ENCODE measurements at regions not wholly inside any gene's neighbourhood (a gene's known extent, or its start where the extent isn't known, plus 50 kb on each side); places are given as distances from the start of the nearest gene placed in this dataset.

DNA sequence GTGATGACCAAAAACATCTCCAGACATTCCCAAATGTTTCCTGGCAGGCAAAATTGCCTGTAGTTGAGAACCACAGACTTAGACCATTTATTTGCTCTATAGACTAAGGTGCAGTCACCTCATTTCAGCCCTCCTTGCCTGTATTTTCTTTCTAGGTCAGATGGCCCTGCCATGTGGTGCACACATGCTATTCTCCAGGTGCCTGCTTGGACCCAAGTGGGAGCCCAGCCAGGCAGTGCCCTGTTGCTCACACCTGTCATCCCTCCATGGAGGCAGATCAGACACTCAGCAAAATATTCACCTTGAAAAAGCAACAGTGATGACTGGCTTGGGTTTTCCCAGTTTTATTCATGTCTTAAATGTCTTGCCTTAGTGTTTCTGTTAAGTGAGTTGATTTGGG lies 311.4 kb downstream of the TFAP2C start:
- H3K4me3 ChIP-seq (ENCODE audit: low read depth in 1 of 2, low read length in 1 of 2) = no peak overlapping the region
- no peaks in the 10 kb centered on the region for H3K36me3 ChIP-seq
- H3K27me3 ChIP-seq = peaks cover 4% of the 10 kb centered on the region
- TF ChIP-seq, protein P1, sequence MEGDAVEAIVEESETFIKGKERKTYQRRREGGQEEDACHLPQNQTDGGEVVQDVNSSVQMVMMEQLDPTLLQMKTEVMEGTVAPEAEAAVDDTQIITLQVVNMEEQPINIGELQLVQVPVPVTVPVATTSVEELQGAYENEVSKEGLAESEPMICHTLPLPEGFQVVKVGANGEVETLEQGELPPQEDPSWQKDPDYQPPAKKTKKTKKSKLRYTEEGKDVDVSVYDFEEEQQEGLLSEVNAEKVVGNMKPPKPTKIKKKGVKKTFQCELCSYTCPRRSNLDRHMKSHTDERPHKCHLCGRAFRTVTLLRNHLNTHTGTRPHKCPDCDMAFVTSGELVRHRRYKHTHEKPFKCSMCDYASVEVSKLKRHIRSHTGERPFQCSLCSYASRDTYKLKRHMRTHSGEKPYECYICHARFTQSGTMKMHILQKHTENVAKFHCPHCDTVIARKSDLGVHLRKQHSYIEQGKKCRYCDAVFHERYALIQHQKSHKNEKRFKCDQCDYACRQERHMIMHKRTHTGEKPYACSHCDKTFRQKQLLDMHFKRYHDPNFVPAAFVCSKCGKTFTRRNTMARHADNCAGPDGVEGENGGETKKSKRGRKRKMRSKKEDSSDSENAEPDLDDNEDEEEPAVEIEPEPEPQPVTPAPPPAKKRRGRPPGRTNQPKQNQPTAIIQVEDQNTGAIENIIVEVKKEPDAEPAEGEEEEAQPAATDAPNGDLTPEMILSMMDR (IDR thresholded peaks at IDR 0.05) = no peak
- H3K27ac ChIP-seq = no peak overlapping the region
- no peaks in the 10 kb centered on the region for H3K4me1 ChIP-seq (ENCODE audit: control insufficient read depth in 1 of 2, insufficient read depth in 1 of 2, low read depth in 1 of 2, low read length in 1 of 2)
- no peaks in the 10 kb centered on the region for H3K9me3 ChIP-seq

DNA sequence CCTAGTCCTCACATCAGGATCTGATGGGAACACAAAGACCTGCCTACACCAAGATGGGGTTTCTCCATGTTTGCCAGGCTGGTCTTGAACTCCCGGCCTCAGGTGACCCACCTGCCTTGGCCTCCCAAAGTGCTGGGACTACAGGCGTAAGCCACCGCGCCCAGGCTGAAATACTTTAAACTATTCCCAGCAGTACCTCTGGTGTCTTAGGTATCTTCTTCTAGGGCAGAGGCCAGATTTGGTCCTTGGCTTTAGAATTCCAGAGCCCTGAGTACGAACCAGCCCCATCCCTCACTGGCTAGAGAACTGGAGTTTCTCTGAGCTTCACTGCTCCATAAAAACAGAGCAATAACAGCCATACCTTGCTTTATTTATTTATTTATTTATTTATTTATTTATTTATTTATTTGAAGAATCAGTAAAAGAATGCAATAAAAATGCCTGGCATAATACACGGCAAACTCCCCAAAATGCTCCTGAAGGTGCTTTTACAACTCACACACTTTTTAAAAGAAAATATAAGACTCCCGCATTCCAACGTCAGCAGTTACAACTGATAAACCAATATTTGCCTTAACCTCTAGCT lies 312.1 kb downstream of the TFAP2C start:
- Histone ChIP-seq H3K27me3 (peaks cover 4% of the 10 kb centered on the region), H3K4me1 (ENCODE audit: control insufficient read depth in 1 of 2, insufficient read depth in 1 of 2, low read depth in 1 of 2, low read length in 1 of 2) (no peaks in the 10 kb centered on the region), H3K4me3 (ENCODE audit: low read depth in 1 of 2, low read length in 1 of 2) (no peak overlapping the region), H3K27ac (no peak overlapping the region), H3K9me3 (no peaks in the 10 kb centered on the region), H3K36me3 (no peaks in the 10 kb centered on the region)
- TF ChIP-seq, protein P1 (IDR thresholded peaks at IDR 0.05) = no peak

DNA sequence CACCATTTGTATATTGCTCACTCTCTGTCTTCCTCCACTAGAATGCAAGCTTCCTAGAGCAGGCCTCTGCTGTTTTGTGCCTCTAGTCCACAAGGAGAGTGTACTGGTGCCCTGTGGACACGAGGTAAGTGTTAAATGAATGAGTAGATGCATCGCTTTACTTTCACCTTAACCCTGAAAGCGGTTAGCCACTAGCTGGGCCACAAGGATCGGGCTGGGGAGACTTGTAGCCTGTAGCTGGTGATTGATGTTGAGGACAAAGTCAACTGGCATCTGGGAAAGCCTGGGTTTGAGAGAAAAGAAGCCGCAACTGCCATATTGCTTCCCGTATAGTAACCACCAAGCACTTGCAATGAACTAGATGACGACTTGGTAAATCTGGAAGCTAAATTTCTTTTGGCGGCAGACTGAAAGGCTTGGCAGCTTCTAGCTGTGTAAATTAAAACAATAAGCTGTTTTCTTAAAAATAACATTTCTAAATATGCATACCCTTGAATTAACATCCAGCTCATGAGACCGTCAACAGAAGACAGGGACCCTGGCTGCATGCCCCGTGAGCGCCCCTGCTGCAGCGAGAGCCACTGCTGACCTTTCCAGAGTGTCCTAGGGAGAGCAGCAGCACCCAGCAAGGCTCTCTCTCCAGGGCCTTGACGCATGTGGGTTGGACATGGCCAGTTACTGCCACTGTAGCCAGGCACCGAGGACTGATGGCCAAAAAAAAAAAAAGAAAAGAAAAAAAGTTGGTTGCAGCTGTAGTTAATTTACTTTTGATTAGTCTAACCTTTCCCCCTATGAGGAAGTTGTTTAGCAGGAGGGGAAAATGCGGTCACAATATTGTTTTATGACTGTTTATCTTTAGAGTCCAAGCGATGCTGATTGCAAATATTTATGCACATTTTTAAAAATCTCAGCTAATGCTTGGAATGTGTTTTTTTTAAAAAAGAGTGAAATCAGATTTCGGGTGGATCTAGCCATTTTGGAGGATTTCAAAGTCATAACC lies 315.1 kb downstream of the TFAP2C start:
- H3K27me3 ChIP-seq = peaks cover 11% of the 10 kb centered on the region
- H3K27ac ChIP-seq = no peak overlapping the region
- TF ChIP-seq, protein P1 (IDR thresholded peaks at IDR 0.05) = no peak
- no peaks in the 10 kb centered on the region for H3K36me3 ChIP-seq
- H3K9me3 ChIP-seq = no peaks in the 10 kb centered on the region
- no peaks in the 10 kb centered on the region for H3K4me1 ChIP-seq (ENCODE audit: control insufficient read depth in 1 of 2, insufficient read depth in 1 of 2, low read depth in 1 of 2, low read length in 1 of 2)
- H3K4me3 ChIP-seq (ENCODE audit: low read depth in 1 of 2, low read length in 1 of 2) = no peak overlapping the region

DNA sequence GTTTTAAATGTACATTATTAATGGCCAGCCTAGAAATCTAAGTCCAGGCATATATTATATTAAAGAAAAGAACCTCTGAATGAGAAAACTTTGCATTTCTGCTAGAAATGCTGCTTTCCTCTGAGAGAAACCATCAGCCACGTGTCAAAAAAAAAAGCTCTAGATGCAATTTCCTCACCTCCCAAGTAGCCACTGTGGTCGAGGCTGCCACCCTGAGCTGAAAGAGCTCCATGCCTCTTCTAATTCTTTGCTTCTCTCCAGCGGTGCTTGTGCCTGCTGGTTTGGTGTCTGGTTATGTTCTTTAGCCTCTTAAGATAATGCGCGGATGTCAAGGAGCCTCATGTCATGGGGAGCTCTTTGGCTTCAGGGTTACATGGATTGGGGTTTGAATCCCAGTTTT lies 316.0 kb downstream of the TFAP2C start:
- H3K36me3 ChIP-seq = no peaks in the 10 kb centered on the region
- H3K4me3 ChIP-seq (ENCODE audit: low read depth in 1 of 2, low read length in 1 of 2) = no peak overlapping the region
- TF ChIP-seq, protein P1 (IDR thresholded peaks at IDR 0.05) = no peak
- no peak overlapping the region for H3K27ac ChIP-seq
- peaks cover 19% of the 10 kb centered on the region for H3K27me3 ChIP-seq
- no peaks in the 10 kb centered on the region for H3K4me1 ChIP-seq (ENCODE audit: control insufficient read depth in 1 of 2, insufficient read depth in 1 of 2, low read depth in 1 of 2, low read length in 1 of 2)
- no peaks in the 10 kb centered on the region for H3K9me3 ChIP-seq

DNA sequence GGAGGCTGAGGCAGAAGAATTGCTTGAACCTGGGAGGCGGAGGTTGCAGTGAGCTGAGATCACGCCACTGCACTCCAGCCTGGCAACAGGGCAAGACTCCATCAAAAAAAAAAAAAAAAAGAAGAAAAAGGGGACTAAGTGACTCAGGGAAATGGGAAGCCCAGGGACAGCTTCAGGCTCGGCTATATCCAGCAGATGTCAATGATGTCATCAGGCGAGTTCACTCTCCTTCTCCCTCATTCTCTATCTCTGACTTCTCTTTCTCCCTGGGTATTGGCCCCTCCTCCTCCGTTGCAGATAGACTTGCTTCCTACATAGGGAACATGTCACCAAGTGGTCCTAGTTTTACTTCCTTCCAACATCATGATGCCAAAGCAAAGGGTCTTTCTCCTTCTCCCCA lies 316.8 kb downstream of the TFAP2C start:
- TF ChIP-seq, protein P1 (IDR thresholded peaks at IDR 0.05) = no peak
- Histone ChIP-seq H3K27ac (no peak overlapping the region), H3K4me3 (ENCODE audit: low read depth in 1 of 2, low read length in 1 of 2) (no peak overlapping the region), H3K9me3 (no peaks in the 10 kb centered on the region), H3K27me3 (peaks cover 19% of the 10 kb centered on the region), H3K4me1 (ENCODE audit: control insufficient read depth in 1 of 2, insufficient read depth in 1 of 2, low read depth in 1 of 2, low read length in 1 of 2) (no peaks in the 10 kb centered on the region), H3K36me3 (no peaks in the 10 kb centered on the region)
